ENCODE measurements at regions not wholly inside any gene's neighbourhood (a gene's known extent, or its start where the extent isn't known, plus 50 kb on each side); places are given as distances from the start of the nearest gene placed in this dataset.

- peak; percentile 70 for DNase-seq
- H3K4me1 ChIP-seq: no peaks in the 10 kb centered on the region
- TF ChIP-seq, protein P1, sequence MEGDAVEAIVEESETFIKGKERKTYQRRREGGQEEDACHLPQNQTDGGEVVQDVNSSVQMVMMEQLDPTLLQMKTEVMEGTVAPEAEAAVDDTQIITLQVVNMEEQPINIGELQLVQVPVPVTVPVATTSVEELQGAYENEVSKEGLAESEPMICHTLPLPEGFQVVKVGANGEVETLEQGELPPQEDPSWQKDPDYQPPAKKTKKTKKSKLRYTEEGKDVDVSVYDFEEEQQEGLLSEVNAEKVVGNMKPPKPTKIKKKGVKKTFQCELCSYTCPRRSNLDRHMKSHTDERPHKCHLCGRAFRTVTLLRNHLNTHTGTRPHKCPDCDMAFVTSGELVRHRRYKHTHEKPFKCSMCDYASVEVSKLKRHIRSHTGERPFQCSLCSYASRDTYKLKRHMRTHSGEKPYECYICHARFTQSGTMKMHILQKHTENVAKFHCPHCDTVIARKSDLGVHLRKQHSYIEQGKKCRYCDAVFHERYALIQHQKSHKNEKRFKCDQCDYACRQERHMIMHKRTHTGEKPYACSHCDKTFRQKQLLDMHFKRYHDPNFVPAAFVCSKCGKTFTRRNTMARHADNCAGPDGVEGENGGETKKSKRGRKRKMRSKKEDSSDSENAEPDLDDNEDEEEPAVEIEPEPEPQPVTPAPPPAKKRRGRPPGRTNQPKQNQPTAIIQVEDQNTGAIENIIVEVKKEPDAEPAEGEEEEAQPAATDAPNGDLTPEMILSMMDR (IDR thresholded peaks at IDR 0.05): no peak
- intact Hi-C loops (cut with DNase I): no loop called here
- no peaks in the 10 kb centered on the region for H3K27me3 ChIP-seq
- no peak overlapping the region for H3K27ac ChIP-seq
- H3K9me3 ChIP-seq: no peaks in the 10 kb centered on the region
- H3K9ac ChIP-seq (ENCODE audit: low read depth in 2 of 2, low read length in 2 of 2): no peak overlapping the region
- H3K36me3 ChIP-seq: no peaks in the 10 kb centered on the region
- no peak overlapping the region for H3K4me3 ChIP-seq
These were observed 190.3 kb upstream of the ANKFN1 start for GRCh38 chr17:55962951-55963401.

DNA sequence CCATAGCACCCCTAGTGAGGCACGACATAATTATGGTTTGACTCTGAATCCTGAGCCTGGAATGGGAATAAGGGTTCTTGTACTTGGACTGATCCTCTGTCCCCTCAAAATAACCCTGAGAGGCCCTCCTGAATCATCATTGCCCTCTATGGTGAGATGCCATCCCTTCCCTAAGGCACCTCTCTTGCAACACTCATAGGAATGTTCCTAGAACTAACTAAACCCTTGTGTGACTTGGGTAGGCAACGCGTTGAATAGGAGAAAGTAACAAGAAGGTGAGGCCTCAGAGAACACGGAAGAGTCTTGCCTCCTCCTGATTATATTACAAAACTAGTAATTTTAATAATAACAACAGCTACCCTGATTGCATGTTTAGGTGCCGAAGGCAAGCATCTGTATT, 189.1 kb upstream of the ANKFN1 start:
- H3K9me3 ChIP-seq: no peaks in the 10 kb centered on the region
- no peak overlapping the region for H3K4me3 ChIP-seq
- no peaks in the 10 kb centered on the region for H3K27me3 ChIP-seq
- H3K4me1 ChIP-seq: no peaks in the 10 kb centered on the region
- no peaks in the 10 kb centered on the region for H3K36me3 ChIP-seq
- no peak overlapping the region for H3K27ac ChIP-seq
- DNase-seq: no peak
- intact Hi-C loops (cut with DNase I): no loop called here
- no peak overlapping the region for H3K9ac ChIP-seq (ENCODE audit: low read depth in 2 of 2, low read length in 2 of 2)
- TF ChIP-seq, protein P1 (IDR thresholded peaks at IDR 0.05): no peak

GRCh38 chr17:55965051-55965450, 188.2 kb upstream of the ANKFN1 start:
- Histone ChIP-seq H3K27ac (no peak overlapping the region), H3K4me3 (no peak overlapping the region), H3K9ac (ENCODE audit: low read depth in 2 of 2, low read length in 2 of 2) (no peak overlapping the region), H3K9me3 (no peaks in the 10 kb centered on the region), H3K36me3 (no peaks in the 10 kb centered on the region), H3K4me1 (no peaks in the 10 kb centered on the region), H3K27me3 (no peaks in the 10 kb centered on the region)
- intact Hi-C loops (cut with DNase I): no loop called here
- TF ChIP-seq, protein P1 (IDR thresholded peaks at IDR 0.05): no peak
- DNase-seq: no peak

DNA sequence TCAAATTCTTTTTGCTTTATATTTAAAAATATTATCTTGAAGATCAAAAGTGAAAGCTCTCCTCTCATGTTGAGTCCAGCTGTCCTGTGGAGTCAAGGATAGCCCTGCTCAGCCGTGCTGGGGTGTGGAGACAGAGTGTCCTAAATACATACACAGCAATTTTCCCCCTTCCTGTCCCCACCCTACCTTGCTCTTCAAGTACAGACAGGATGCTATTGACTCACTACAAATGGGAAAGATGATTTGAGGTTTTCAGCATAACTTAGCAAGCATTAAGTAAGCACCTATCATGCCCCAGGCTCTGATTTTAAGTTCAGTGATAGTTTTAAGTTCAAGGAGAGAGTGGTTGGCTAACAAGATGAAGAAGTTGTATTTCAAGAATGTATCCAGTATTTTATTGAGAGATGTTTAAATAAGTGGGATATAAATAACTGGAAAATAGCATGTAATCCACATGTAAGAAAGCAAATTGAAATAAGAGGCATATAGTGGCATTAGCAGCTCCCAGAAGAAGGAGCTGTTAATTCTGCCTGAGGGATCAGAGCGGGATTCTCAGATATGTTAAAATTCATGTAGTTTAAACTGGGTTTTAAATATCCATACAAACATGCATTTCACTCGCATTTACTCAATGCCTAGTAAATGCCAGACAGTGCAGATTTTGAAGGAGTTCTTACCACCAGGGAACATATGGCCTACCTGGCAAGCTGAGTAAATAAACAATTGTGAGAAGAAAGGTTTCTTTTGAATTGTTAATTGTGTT, 183.5 kb upstream of the ANKFN1 start:
- intact Hi-C loops (cut with DNase I): no loop called here
- no peak for DNase-seq

DNA sequence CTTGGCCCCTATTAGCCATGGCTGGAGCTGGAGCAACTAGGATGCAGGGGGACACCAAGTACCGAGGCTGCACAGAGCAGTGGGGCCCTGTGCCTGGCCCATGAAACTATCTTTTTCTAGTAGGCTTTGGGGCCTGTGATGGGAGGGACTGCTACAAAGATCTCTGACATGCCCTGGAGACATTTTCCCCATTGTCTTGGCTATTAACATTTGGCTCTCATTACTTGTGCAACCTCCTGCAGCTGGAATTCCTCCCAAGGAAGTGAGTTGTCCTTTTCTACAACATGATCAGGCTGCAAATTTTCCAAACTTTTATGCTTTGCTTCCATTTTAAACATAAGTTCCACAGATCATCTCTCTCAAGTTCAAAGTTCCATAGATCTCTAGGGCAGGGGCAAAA, 174.7 kb upstream of the ANKFN1 start:
- H3K36me3 ChIP-seq: no peaks in the 10 kb centered on the region
- TF ChIP-seq, protein P1 (IDR thresholded peaks at IDR 0.05): no peak
- no peak overlapping the region for H3K4me3 ChIP-seq
- DNase-seq: no peak
- no peak overlapping the region for H3K9ac ChIP-seq (ENCODE audit: low read depth in 2 of 2, low read length in 2 of 2)
- intact Hi-C loops (cut with DNase I): no loop called here
- no peaks in the 10 kb centered on the region for H3K9me3 ChIP-seq
- no peak overlapping the region for H3K27ac ChIP-seq
- H3K4me1 ChIP-seq: no peaks in the 10 kb centered on the region
- H3K27me3 ChIP-seq: no peaks in the 10 kb centered on the region

More for the DNA sequence above, 183.5 kb upstream of the ANKFN1 start:
- Histone ChIP-seq H3K9ac (ENCODE audit: low read depth in 2 of 2, low read length in 2 of 2) (no peak overlapping the region), H3K4me1 (no peaks in the 10 kb centered on the region), H3K27ac (no peak overlapping the region), H3K9me3 (no peaks in the 10 kb centered on the region), H3K27me3 (no peaks in the 10 kb centered on the region), H3K36me3 (no peaks in the 10 kb centered on the region), H3K4me3 (no peak overlapping the region)
- TF ChIP-seq, protein P1 (IDR thresholded peaks at IDR 0.05): no peak
